K562 (cell line): ENCODE measurements at regions not wholly inside any gene's neighbourhood (a gene's known extent, or its start where the extent isn't known, plus 50 kb on each side); places are given as distances from the start of the nearest gene placed in this dataset.

Experiments
- ATAC-seq: fragments of 200-7000 bp; cut with Tn5 transposase; 3 replicates; pipeline ENCODE4 v1.9.1; 2020; ENCODE audit warnings: moderate library complexity
- BruUV-seq: library from RNA; stranded (reverse); fragments of 400-500 nt; replicated peaks from 2 replicates; lab custom pipeline; 2021; lab: Mats Ljungman, UMichigan
- CTCF ChIA-PET: fragments of 300-600 bp; formaldehyde crosslinking; extraction: SDS; loops from one replicate; lab custom pipeline; 2021; ENCODE audit warnings: low intra/inter-chr PET ratio; lab: Yijun Ruan, JAX
- POLR2A ChIA-PET: fragments of 300-600, 350-650 bp; sonication (Branson Sonifier 250); formaldehyde crosslinking; extraction: SDS; loops from one replicate; lab custom pipeline; 2021; ENCODE audit warnings: antibody characterized with exemption, inconsistent platforms; lab: Yijun Ruan, JAX
- DNase-seq, 4 experiments: peaks; one replicate each; pipeline versions ENCODE4 v3.0.0 to v3.0.0-alpha.2; 2011 to 2018; ENCODE audit warnings: low spot score in 3 of 4, mixed read lengths in 3 of 4; ENCODE audit errors: extremely low read depth in 1 of 4
- FAIRE-seq: peaks from 2 replicates; lab custom pipeline; 2011; peaks lifted over from hg19 to GRCh38; lab: Jason Lieb, UNC
- H2AFZ ChIP-seq: 2 replicates; pipeline ENCODE4 v1.6.0; 2011; ENCODE audit warnings: low read depth, low read length, control low read depth, inconsistent platforms
- H3K27ac ChIP-seq: fragments of 200-600 bp; 3 replicates; pipeline ENCODE4 v1.8.0; 2011; ENCODE audit warnings: low read depth, mild to moderate bottlenecking, control low read depth, inconsistent platforms, low read length, moderate library complexity, mixed read lengths; ENCODE audit errors: extremely low read depth
- H3K27me3 ChIP-seq, 2 experiments: fragments of 300-600 bp in 1 of 2; 2 replicates in 1 of 2; 3 replicates in 1 of 2; pipeline versions ENCODE4 v1.6.0 to v1.8.0; 2011; ENCODE audit warnings: inconsistent platforms in 2 of 2, low read length in 2 of 2, mild to moderate bottlenecking in 1 of 2, mixed read lengths in 1 of 2, moderate library complexity in 1 of 2; ENCODE audit not compliant: control insufficient read depth in 2 of 2, insufficient read depth in 2 of 2
- H3K36me3 ChIP-seq: fragments of 300-600 bp; 3 replicates; pipeline ENCODE4 v1.8.0; 2011; ENCODE audit warnings: mild to moderate bottlenecking, low read length, inconsistent platforms; ENCODE audit not compliant: control insufficient read depth, insufficient read depth
- H3K4me1 ChIP-seq, 2 experiments: fragments of 200-600 bp in 1 of 2; replicated peaks in 1 of 2; 2 replicates in 1 of 2; 3 replicates in 1 of 2; pipeline versions ENCODE4 v1.5.1 to v1.8.0; 2011; ENCODE audit warnings: inconsistent platforms in 2 of 2, low read length in 2 of 2, mild to moderate bottlenecking in 1 of 2, mixed read lengths in 1 of 2, moderate library complexity in 1 of 2; ENCODE audit not compliant: control insufficient read depth in 2 of 2, insufficient read depth in 2 of 2
- H3K4me2 ChIP-seq: 2 replicates; pipeline ENCODE4 v1.6.1; 2011; ENCODE audit warnings: low read length, control low read depth, inconsistent platforms, mixed read lengths; ENCODE audit not compliant: insufficient read depth
- H3K4me3 ChIP-seq: fragments of 200-600 bp; sonication (generic), shearing (Covaris generic); 2 replicates; pipeline ENCODE4 v1.5.1; 2016; ENCODE audit warnings: control low read depth, inconsistent platforms
- H3K79me2 ChIP-seq: fragments of 200-600 bp; 3 replicates; pipeline ENCODE4 v1.8.0; 2011; ENCODE audit warnings: low read length, inconsistent platforms; ENCODE audit not compliant: control insufficient read depth, insufficient read depth
- H3K9ac ChIP-seq, 2 experiments: 2 replicates each; pipeline versions ENCODE4 v1.6.0 to v1.6.1; 2011; ENCODE audit warnings: low read depth in 2 of 2, low read length in 2 of 2, control low read depth in 1 of 2, inconsistent platforms in 1 of 2, mild to moderate bottlenecking in 1 of 2, mixed read lengths in 1 of 2; ENCODE audit not compliant: insufficient read depth in 1 of 2
- H3K9me1 ChIP-seq: one replicate; pipeline ENCODE4 v1.6.0; 2011; ENCODE audit warnings: inconsistent platforms, mild to moderate bottlenecking, low read length, moderate library complexity; ENCODE audit not compliant: control insufficient read depth, insufficient read depth
- H3K9me3 ChIP-seq: replicated peaks from 2 replicates; pipeline ENCODE4 v1.5.1; 2011; ENCODE audit warnings: low read depth, low read length, inconsistent platforms; ENCODE audit not compliant: control insufficient read depth, insufficient read depth
- H4K20me1 ChIP-seq: replicated peaks from 2 replicates; pipeline ENCODE4 v1.6.1; 2011; ENCODE audit warnings: low read length, inconsistent platforms, mixed read lengths; ENCODE audit not compliant: control insufficient read depth, insufficient read depth
- ARID4B ChIP-seq: sonication (generic); formaldehyde crosslinking; IDR thresholded peaks from 2 replicates; pipeline ENCODE4 v1.8.0; 2022; ENCODE audit warnings: mild to moderate bottlenecking, missing genetic modification reagents
- TOE1 ChIP-seq, 2 experiments: fragments of 450-650 bp in 1 of 2; sonication (generic) in 1 of 2; formaldehyde crosslinking in 1 of 2; IDR thresholded peaks; 2 replicates each; pipeline versions ENCODE4 v1.7.1 to v1.8.0; 2016 to 2022; ENCODE audit warnings: borderline replicate concordance in 2 of 2, mild to moderate bottlenecking in 2 of 2, antibody characterized with exemption in 1 of 2, inconsistent platforms in 1 of 2, low read depth in 1 of 2, missing genetic modification reagents in 1 of 2, moderate library complexity in 1 of 2
- ZMIZ1 ChIP-seq, 2 experiments: fragments of 150-350 bp in 1 of 2; IDR thresholded peaks; 2 replicates each; pipeline ENCODE4 v1.6.1; 2012 to 2016; ENCODE audit warnings: low read depth in 2 of 2, low read length in 2 of 2, mild to moderate bottlenecking in 1 of 2, moderate library complexity in 1 of 2
- ZNF253 ChIP-seq: fragments of 250-450 bp; sonication (Bioruptor Pico); conservative IDR thresholded peaks from 2 replicates; pipeline ENCODE4 v1.6.1; 2021; ENCODE audit warnings: mild to moderate bottlenecking
- WGBS: fragments of 100-300 bp; shearing (Covaris generic); methylation state at CpG from one replicate; pipeline ENCODE4 v1.1.6; 2016; ENCODE audit warnings: low coverage, mixed read lengths; ENCODE audit not compliant: insufficient coverage; ENCODE audit errors: missing lambda C conversion rate; 5-methylcytosine and 5-hydroxymethylcytosine counted together
- in situ Hi-C: fragments of 300-500 bp; cut with MboI; formaldehyde crosslinking; loops from 4 replicates; pipeline ENCODE4 v1.15.0; 2018; ENCODE audit warnings: inconsistent platforms, mixed read lengths
- intact Hi-C: fragments of 100-400 bp; cut with micrococcal nuclease; formaldehyde crosslinking; loops from 2 replicates; pipeline ENCODE4 v1.14.2; 2022

DNA sequence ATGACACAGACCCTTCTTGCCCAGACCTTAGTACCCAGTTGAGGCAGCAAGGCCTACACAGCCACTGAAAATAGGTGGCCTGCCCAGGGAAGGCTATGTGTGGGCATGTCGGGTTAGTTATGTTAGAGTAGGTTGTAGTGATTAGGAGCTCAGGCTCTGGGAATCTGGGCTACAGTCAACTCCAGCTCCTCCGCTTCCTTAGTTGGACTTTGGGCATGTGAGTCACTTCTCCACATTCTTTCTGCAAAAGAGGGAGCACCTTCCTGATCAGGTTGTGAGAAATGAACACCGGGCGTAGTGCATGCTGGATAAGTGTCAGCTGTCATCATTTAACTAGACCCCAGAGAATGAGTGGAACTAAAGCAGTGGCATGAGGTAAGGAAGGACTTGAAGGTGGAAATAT, 64.8 kb downstream of the ARHGAP35 start:
- no peak overlapping the region for H3K27ac ChIP-seq
- no peaks in the 10 kb centered on the region for H3K9me1 ChIP-seq
- peaks cover 35% of the 10 kb centered on the region for H3K36me3 ChIP-seq
- H3K4me1 ChIP-seq = peaks cover 0 to 28% of the 10 kb centered on the region in 2 experiments; a peak in 3 of 5 replicates
- intact Hi-C loops = loop anchor here (5.0 kb wide), 1 partner anchor 63 kb away; the partner anchor contains the start of gene ARHGAP35
- CTCF ChIA-PET = no interaction called here
- no peak overlapping the region; a peak in 1 of 4 replicates for H3K9ac ChIP-seq
- H3K27me3 ChIP-seq = no peaks in the 10 kb centered on the region
- no TSS peak for BruUV-seq
- POLR2A ChIA-PET = interaction anchor here (1.3 to 2.0 kb wide), 4 partner anchors 17 to 59 kb away, joined by 3 to 9 read pairs (median 7); no protein-coding TSS in a partner anchor
- in situ Hi-C loops = no loop called here
- H4K20me1 ChIP-seq = no peaks in the 10 kb centered on the region; the same call in none of the 2 replicates
- FAIRE-seq = no peak
- H2AFZ ChIP-seq = no peak overlapping the region
- 0 out of 2 replicates have a peak overlapping the region, but pooled peaks have one; percentile 53 for H3K4me2 ChIP-seq
- H3K79me2 ChIP-seq = peaks cover 69% of the 10 kb centered on the region
- DNase-seq = no peak
- no peaks in the 10 kb centered on the region for H3K9me3 ChIP-seq
- no peak for TF ChIP-seq ZMIZ1 (IDR thresholded peaks at IDR 0.05; ENCODE audit: low read depth in 2 of 2, low read length in 2 of 2)
- TF ChIP-seq ZNF253 (CRISPR knock-in tag) = no peak
- TF ChIP-seq ARID4B (CRISPR knock-in tag) = no peak
- no peak for TF ChIP-seq TOE1 (IDR thresholded peaks at IDR 0.05; ENCODE audit: borderline replicate concordance)
- no peak for TF ChIP-seq TOE1 (CRISPR knock-in tag; IDR thresholded peaks at IDR 0.05; ENCODE audit: borderline replicate concordance, low read depth)
- no peak overlapping the region for H3K4me3 ChIP-seq
- no peak for ATAC-seq
- 98% methylated on average over 4 of the region's 4 CpGs for WGBS
